Coronary artery (tissue), 2 donors: ENCODE measurements at regions not wholly inside any gene's neighbourhood (a gene's known extent, or its start where the extent isn't known, plus 50 kb on each side); places are given as distances from the start of the nearest gene placed in this dataset.

Experiments used
- DNase-seq: peaks from one replicate; pipeline ENCODE4 v3.0.0-alpha.2; 2017; ENCODE audit warnings: low spot score
- H3K27ac ChIP-seq, 2 donors: fragments of 200-600 bp; sonication (generic); one replicate each; pipeline ENCODE4 v1.5.1; 2016 to 2019
- H3K4me3 ChIP-seq: fragments of 200-600 bp; sonication (generic); 2 replicates; pipeline ENCODE4 v1.5.1; 2016; ENCODE audit warnings: mild to moderate bottlenecking, moderate library complexity
- TF ChIP-seq, protein P1 (sequence below): fragments of 200-600 bp; sonication (generic); IDR thresholded peaks from one replicate; pipeline ENCODE4 v1.5.1; 2019; ENCODE audit warnings: antibody characterized with exemption

DNA sequence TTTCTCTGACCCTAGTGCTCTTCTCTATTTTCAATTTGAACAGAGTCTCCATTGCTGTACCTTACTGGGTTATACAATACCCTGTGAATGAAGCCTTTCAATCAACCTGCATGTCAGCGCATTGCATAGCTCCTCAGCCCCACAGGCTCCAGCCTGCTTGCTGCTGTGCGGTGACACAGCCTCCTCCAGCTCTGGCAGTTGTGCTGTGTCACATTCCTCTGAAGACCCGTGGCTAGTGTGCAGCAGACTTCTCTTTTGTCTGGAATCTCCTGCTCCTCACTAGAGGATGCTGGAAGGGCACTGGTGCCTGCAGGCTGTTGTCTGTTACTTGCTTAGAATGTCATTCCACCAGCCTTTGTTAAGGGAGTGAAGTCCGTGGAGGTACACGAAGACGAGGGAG, 390.1 kb upstream of the B3GAT1 start:
- TF ChIP-seq, protein P1, sequence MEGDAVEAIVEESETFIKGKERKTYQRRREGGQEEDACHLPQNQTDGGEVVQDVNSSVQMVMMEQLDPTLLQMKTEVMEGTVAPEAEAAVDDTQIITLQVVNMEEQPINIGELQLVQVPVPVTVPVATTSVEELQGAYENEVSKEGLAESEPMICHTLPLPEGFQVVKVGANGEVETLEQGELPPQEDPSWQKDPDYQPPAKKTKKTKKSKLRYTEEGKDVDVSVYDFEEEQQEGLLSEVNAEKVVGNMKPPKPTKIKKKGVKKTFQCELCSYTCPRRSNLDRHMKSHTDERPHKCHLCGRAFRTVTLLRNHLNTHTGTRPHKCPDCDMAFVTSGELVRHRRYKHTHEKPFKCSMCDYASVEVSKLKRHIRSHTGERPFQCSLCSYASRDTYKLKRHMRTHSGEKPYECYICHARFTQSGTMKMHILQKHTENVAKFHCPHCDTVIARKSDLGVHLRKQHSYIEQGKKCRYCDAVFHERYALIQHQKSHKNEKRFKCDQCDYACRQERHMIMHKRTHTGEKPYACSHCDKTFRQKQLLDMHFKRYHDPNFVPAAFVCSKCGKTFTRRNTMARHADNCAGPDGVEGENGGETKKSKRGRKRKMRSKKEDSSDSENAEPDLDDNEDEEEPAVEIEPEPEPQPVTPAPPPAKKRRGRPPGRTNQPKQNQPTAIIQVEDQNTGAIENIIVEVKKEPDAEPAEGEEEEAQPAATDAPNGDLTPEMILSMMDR, result no peak
- DNase-seq, result no peak

GRCh38 chr11:134801570-134801969, 389.5 kb upstream of the B3GAT1 start:
- no peak overlapping the region for H3K4me3 ChIP-seq
- DNase-seq, result no peak
- no peak overlapping the region for H3K27ac ChIP-seq
- TF ChIP-seq, protein P1, result no peak

More for the DNA sequence above, 390.1 kb upstream of the B3GAT1 start:
- Histone ChIP-seq H3K27ac (no peak overlapping the region), H3K4me3 (no peak overlapping the region)

DNA sequence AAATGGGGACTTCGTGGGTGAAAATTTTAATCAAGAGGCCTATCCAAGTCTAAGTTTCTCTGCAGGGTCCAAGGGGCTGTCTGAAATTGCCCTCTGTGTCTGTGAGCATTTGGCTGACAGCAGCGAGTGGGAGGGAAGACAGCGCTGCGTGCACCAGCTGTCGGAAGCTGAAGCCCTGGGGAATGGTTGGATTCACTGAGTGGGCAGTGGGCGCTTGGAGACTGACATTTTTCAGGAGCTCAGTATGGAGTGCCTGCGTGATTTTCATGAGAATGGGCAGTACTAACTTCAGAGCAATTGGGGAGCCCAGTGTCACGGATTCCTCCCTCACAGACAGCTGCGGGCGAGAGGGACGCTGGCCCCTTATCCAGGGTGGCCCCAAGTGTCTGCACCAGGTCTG, 388.8 kb upstream of the B3GAT1 start:
- no peak for DNase-seq
- H3K27ac ChIP-seq, result no peak overlapping the region
- no peak overlapping the region for H3K4me3 ChIP-seq
- TF ChIP-seq, protein P1, result no peak

DNA sequence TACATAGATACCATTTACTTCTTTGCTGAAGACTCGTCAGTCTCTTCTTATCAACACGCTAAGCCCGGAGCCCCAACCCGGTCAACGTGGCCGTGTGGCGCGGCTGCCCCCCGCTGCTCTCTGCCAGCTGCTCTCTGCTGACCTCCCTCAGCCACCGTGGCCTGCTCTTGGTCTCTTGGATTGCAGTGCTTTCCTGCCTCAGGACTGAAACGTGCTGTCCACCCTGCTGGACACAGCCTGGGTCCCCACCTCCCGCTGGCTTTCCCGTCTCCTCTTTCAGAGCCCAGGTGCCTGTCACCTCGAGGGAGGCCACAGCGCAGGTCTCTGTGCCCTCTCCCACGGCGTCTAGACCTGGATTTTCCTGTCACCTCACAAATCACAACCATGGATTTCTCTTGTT, 388.1 kb upstream of the B3GAT1 start:
- Histone ChIP-seq H3K27ac (no peak overlapping the region), H3K4me3 (no peak overlapping the region)
- DNase-seq, result no peak
- TF ChIP-seq, protein P1, result no peak

GRCh38 chr11:134799386-134799785, 387.3 kb upstream of the B3GAT1 start:
- H3K27ac ChIP-seq, result no peak overlapping the region
- DNase-seq, result no peak

GRCh38 chr11:134797411-134798089, 385.5 kb upstream of the B3GAT1 start:
- H3K4me3 ChIP-seq, result no peak overlapping the region
- H3K27ac ChIP-seq, result no peak overlapping the region
- no peak for DNase-seq
- TF ChIP-seq, protein P1, result no peak

More at GRCh38 chr11:134799386-134799785, 387.3 kb upstream of the B3GAT1 start:
- TF ChIP-seq, protein P1, result no peak
- H3K4me3 ChIP-seq, result no peak overlapping the region

GRCh38 chr11:134795017-134795416, 383.0 kb upstream of the B3GAT1 start:
- Histone ChIP-seq H3K4me3 (no peak overlapping the region), H3K27ac (no peak overlapping the region)
- no peak for DNase-seq
- TF ChIP-seq, protein P1, result no peak
